SK-N-SH treated with all-trans-retinoic acid at 6 μM for 48 hours (cell line): ENCODE measurements at regions not wholly inside any gene's neighbourhood (a gene's known extent, or its start where the extent isn't known, plus 50 kb on each side); places are given as distances from the start of the nearest gene placed in this dataset.

Experiments
- ATAC-seq: fragments of 200-7000 bp; cut with Tn5 transposase; 3 replicates; pipeline ENCODE4 v1.9.1; 2020; ENCODE audit warnings: mild to moderate bottlenecking, moderate library complexity
- ARNTL ChIP-seq: fragments of 450-650 bp; formaldehyde crosslinking; IDR thresholded peaks from 2 replicates; pipeline ENCODE4 v1.5.0; 2020; ENCODE audit warnings: low read depth, mild to moderate bottlenecking, moderate library complexity, borderline replicate concordance
- BACH2 ChIP-seq: fragments of 250-450 bp; sonication (Bioruptor Pico); IDR thresholded peaks from 2 replicates; pipeline ENCODE4 v1.9.0; 2021; ENCODE audit warnings: mild to moderate bottlenecking, borderline replicate concordance
- CSDC2 ChIP-seq: fragments of 250-450 bp; sonication (Bioruptor Pico); IDR thresholded peaks from 2 replicates; pipeline ENCODE4 v1.5.0; 2020; ENCODE audit warnings: mild to moderate bottlenecking, moderate library complexity
- ESRRG ChIP-seq: fragments of 250-450 bp; sonication (Bioruptor Pico); IDR thresholded peaks from 2 replicates; pipeline ENCODE4 v1.6.1; 2021; ENCODE audit warnings: mild to moderate bottlenecking
- GLIS3 ChIP-seq: fragments of 250-450 bp; sonication (Bioruptor Pico); IDR thresholded peaks from 2 replicates; pipeline ENCODE4 v1.5.0; 2020; ENCODE audit warnings: mild to moderate bottlenecking, moderate library complexity
- ISL1 ChIP-seq: fragments of 250-450 bp; sonication (Bioruptor Pico); IDR thresholded peaks from 2 replicates; pipeline ENCODE4 v2.1.2; 2022; ENCODE audit warnings: mild to moderate bottlenecking, moderate library complexity
- OSR1 ChIP-seq: fragments of 250-450 bp; sonication (Bioruptor Pico); IDR thresholded peaks from 2 replicates; pipeline ENCODE4 v1.8.0; 2022; ENCODE audit warnings: moderate library complexity, mild to moderate bottlenecking, inconsistent platforms
- PPARA ChIP-seq: fragments of 250-450 bp; sonication (Bioruptor Pico); IDR thresholded peaks from 2 replicates; pipeline ENCODE4 v1.5.0; 2020; ENCODE audit warnings: mild to moderate bottlenecking, borderline replicate concordance
- RARB ChIP-seq: fragments of 250-450 bp; sonication (Bioruptor Pico); IDR thresholded peaks from 2 replicates; pipeline ENCODE4 v1.8.0; 2021; ENCODE audit warnings: mild to moderate bottlenecking, moderate library complexity
- SNAI2 ChIP-seq: fragments of 250-450 bp; sonication (Bioruptor Pico); IDR thresholded peaks from 2 replicates; pipeline ENCODE4 v1.5.0; 2020; ENCODE audit warnings: mild to moderate bottlenecking, moderate library complexity
- ZFP3 ChIP-seq: fragments of 250-450 bp; sonication (Bioruptor Pico); IDR thresholded peaks from 2 replicates; pipeline ENCODE4 v1.5.0; 2020; ENCODE audit warnings: mild to moderate bottlenecking, moderate library complexity
- ZNF565 ChIP-seq: fragments of 450-650 bp; formaldehyde crosslinking; conservative IDR thresholded peaks from 2 replicates; pipeline ENCODE4 v1.5.0; 2020; ENCODE audit warnings: low read depth, mild to moderate bottlenecking, moderate library complexity
- ZNF70 ChIP-seq: fragments of 450-650 bp; formaldehyde crosslinking; IDR thresholded peaks from 2 replicates; pipeline ENCODE4 v1.5.0; 2020; ENCODE audit warnings: mild to moderate bottlenecking, moderate library complexity
- ZNF8 ChIP-seq: fragments of 450-650 bp; formaldehyde crosslinking; IDR thresholded peaks from 2 replicates; pipeline ENCODE4 v1.5.0; 2020; ENCODE audit warnings: mild to moderate bottlenecking, moderate library complexity
- TF ChIP-seq, protein P1 (sequence below): fragments of 250-450 bp; sonication (Bioruptor Pico); IDR thresholded peaks from 2 replicates; pipeline ENCODE4 v1.8.0; 2020; ENCODE audit warnings: mild to moderate bottlenecking, moderate library complexity, borderline replicate concordance
- TF ChIP-seq, protein P2 (sequence below): fragments of 250-450 bp; sonication (Bioruptor Pico); IDR thresholded peaks from 2 replicates; pipeline ENCODE4 v1.5.1; 2021; ENCODE audit warnings: mild to moderate bottlenecking, moderate library complexity
- TF ChIP-seq, protein P3 (sequence below): fragments of 250-450 bp; sonication (Bioruptor Pico); IDR thresholded peaks from 2 replicates; pipeline ENCODE4 v1.5.0; 2020; ENCODE audit warnings: mild to moderate bottlenecking, moderate library complexity
- TF ChIP-seq, protein P4 (sequence below): fragments of 250-450 bp; sonication (Bioruptor Pico); IDR thresholded peaks from 2 replicates; pipeline ENCODE4 v1.8.0; 2021; ENCODE audit warnings: low read depth, mild to moderate bottlenecking, moderate library complexity, borderline replicate concordance

DNA sequence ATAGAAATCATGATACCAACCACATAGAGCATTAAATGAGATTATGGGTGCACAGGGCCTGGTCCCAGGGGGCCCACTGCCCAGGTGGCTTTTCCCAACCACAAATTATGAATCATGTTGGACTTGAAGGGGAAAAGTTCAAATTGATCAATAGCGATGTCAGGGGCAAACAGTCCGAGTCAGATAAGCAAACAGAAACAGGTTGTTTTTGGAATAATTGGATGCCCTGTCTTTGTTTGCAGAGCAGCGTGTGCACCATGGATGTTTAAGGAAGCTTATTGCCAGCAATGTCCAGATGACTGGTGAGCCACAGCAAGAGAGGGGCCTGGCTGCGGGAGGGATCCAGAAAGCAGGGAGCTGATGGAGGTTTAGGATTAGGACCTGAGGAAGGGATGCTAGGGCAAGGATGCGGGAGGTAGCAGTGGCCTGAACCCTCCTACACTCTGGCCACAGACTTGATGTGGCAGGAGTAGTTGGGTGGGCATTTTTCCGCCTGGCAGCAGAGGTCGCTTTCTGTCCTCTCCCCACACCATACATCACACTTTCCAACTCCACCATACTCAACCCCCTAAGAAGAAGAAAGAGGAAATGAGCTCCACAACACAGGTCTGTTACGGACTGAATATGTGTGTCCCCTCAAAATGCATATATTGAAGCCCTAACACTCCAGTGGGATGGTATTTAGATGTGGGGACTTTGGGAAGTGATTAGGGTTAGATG is 266.4 kb upstream of the RPL38 start (continued):
- TF ChIP-seq, protein P1, sequence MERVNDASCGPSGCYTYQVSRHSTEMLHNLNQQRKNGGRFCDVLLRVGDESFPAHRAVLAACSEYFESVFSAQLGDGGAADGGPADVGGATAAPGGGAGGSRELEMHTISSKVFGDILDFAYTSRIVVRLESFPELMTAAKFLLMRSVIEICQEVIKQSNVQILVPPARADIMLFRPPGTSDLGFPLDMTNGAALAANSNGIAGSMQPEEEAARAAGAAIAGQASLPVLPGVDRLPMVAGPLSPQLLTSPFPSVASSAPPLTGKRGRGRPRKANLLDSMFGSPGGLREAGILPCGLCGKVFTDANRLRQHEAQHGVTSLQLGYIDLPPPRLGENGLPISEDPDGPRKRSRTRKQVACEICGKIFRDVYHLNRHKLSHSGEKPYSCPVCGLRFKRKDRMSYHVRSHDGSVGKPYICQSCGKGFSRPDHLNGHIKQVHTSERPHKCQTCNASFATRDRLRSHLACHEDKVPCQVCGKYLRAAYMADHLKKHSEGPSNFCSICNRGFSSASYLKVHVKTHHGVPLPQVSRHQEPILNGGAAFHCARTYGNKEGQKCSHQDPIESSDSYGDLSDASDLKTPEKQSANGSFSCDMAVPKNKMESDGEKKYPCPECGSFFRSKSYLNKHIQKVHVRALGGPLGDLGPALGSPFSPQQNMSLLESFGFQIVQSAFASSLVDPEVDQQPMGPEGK (CRISPR knock-in tag) = no peak
- TF ChIP-seq BACH2 (CRISPR knock-in tag) (no peak), ZNF8 (CRISPR knock-in tag) (no peak)

DNA sequence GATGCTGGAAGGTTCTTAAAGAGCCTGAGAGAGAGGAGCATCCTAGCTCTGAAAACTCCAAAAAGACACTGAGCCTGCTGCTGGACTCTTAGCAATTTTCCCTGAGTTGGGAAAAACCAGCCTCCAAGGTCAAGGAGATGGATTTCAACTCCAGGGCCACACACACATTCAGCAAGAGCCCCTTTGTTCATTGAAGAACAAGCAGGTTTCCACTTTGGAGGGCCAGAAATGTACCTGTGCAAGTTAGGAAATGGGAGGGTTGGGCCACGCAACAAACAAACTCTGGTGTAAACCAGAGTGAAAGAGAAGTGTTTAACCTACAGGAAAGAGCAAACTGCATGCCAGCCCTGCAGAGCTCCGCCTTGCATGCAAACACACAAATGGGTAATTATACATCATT is 264.8 kb upstream of the RPL38 start:
- ATAC-seq = no peak

DNA sequence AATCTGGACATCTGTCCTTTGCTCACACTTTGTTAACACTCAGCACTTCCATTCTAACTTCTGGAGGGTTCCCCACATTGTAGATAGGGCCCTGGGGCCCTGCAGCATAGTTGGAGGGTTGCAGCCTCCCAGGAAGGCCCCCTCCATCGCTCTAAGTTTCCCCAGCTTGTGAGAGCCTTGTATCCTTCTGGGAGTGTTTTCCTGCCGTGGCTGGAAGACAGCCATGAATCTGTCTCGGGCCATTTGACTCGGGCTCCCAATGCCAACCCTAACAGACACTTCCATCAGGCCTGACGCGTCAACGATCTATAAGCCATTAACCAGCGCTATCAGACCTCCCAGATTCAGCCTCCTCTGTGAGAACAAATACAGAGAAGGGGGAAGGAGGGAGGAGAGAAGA is 263.7 kb upstream of the RPL38 start:
- ATAC-seq = no peak
- TF ChIP-seq PPARA (CRISPR knock-in tag) = no peak
- TF ChIP-seq SNAI2 (CRISPR knock-in tag) = no peak
- TF ChIP-seq ZNF70 = no peak
- no peak for TF ChIP-seq ESRRG (CRISPR knock-in tag)
- TF ChIP-seq, protein P2, sequence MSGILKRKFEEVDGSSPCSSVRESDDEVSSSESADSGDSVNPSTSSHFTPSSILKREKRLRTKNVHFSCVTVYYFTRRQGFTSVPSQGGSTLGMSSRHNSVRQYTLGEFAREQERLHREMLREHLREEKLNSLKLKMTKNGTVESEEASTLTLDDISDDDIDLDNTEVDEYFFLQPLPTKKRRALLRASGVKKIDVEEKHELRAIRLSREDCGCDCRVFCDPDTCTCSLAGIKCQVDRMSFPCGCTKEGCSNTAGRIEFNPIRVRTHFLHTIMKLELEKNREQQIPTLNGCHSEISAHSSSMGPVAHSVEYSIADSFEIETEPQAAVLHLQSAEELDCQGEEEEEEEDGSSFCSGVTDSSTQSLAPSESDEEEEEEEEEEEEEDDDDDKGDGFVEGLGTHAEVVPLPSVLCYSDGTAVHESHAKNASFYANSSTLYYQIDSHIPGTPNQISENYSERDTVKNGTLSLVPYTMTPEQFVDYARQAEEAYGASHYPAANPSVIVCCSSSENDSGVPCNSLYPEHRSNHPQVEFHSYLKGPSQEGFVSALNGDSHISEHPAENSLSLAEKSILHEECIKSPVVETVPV (CRISPR knock-in tag) = no peak
- no peak for TF ChIP-seq ZFP3 (CRISPR knock-in tag)
- no peak for TF ChIP-seq BACH2 (CRISPR knock-in tag)

More for the DNA sequence above, 264.8 kb upstream of the RPL38 start:
- TF ChIP-seq OSR1 (CRISPR knock-in tag) (no peak), ZNF8 (CRISPR knock-in tag) (no peak), ZNF565 (CRISPR knock-in tag) (no peak), ZFP3 (CRISPR knock-in tag) (no peak), SNAI2 (CRISPR knock-in tag) (no peak), ZNF70 (no peak), ISL1 (CRISPR knock-in tag) (no peak), ARNTL (CRISPR knock-in tag) (no peak), PPARA (CRISPR knock-in tag) (no peak), GLIS3 (CRISPR knock-in tag) (no peak), BACH2 (CRISPR knock-in tag) (no peak), RARB (CRISPR knock-in tag) (no peak)
- TF ChIP-seq, protein P1 (CRISPR knock-in tag) = no peak
- TF ChIP-seq, protein P2 (CRISPR knock-in tag) = no peak
- TF ChIP-seq, protein P3, sequence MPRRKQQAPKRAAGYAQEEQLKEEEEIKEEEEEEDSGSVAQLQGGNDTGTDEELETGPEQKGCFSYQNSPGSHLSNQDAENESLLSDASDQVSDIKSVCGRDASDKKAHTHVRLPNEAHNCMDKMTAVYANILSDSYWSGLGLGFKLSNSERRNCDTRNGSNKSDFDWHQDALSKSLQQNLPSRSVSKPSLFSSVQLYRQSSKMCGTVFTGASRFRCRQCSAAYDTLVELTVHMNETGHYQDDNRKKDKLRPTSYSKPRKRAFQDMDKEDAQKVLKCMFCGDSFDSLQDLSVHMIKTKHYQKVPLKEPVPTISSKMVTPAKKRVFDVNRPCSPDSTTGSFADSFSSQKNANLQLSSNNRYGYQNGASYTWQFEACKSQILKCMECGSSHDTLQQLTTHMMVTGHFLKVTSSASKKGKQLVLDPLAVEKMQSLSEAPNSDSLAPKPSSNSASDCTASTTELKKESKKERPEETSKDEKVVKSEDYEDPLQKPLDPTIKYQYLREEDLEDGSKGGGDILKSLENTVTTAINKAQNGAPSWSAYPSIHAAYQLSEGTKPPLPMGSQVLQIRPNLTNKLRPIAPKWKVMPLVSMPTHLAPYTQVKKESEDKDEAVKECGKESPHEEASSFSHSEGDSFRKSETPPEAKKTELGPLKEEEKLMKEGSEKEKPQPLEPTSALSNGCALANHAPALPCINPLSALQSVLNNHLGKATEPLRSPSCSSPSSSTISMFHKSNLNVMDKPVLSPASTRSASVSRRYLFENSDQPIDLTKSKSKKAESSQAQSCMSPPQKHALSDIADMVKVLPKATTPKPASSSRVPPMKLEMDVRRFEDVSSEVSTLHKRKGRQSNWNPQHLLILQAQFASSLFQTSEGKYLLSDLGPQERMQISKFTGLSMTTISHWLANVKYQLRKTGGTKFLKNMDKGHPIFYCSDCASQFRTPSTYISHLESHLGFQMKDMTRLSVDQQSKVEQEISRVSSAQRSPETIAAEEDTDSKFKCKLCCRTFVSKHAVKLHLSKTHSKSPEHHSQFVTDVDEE (CRISPR knock-in tag) = no peak

DNA sequence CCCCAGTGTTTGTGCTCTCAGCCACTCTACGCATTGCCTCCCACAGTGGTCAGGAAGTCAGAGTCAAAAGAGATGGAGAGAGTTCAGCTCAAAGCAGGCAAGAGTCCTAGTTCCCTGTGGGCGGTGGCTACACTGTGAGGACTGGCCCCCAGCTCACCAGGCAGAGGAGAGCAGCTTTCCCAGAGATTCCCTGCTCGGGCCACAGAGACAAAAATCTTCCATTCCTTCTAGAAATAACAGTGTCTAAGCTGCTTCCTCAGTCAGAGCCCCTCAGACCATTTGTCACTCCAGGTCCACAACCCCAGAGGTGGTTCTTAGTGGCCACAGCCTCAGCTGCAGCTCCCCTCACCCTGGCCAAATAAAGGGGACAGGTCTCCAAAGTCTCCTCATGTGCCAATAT is 263.0 kb upstream of the RPL38 start:
- no peak for ATAC-seq
- TF ChIP-seq ISL1 (CRISPR knock-in tag) (no peak), CSDC2 (CRISPR knock-in tag) (no peak), OSR1 (CRISPR knock-in tag) (no peak), ZNF565 (CRISPR knock-in tag) (no peak), ZFP3 (CRISPR knock-in tag) (no peak), SNAI2 (CRISPR knock-in tag) (no peak), ZNF8 (CRISPR knock-in tag) (no peak)
- TF ChIP-seq, protein P4, sequence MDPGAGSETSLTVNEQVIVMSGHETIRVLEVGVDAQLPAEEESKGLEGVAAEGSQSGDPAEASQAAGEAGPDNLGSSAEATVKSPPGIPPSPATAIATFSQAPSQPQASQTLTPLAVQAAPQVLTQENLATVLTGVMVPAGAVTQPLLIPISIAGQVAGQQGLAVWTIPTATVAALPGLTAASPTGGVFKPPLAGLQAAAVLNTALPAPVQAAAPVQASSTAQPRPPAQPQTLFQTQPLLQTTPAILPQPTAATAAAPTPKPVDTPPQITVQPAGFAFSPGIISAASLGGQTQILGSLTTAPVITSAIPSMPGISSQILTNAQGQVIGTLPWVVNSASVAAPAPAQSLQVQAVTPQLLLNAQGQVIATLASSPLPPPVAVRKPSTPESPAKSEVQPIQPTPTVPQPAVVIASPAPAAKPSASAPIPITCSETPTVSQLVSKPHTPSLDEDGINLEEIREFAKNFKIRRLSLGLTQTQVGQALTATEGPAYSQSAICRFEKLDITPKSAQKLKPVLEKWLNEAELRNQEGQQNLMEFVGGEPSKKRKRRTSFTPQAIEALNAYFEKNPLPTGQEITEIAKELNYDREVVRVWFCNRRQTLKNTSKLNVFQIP = no peak
- TF ChIP-seq, all 23 proteins: peak for 0
